ENCODE measurements at regions not wholly inside any gene's neighbourhood (a gene's known extent, or its start where the extent isn't known, plus 50 kb on each side); places are given as distances from the start of the nearest gene placed in this dataset.

GRCh38 chr3:83670416-83670815 lies 1288.4 kb upstream of the CADM2 start:
- Histone ChIP-seq H3K4me3 (ENCODE audit: low read depth, low read length) (no peak overlapping the region), H3K9me3 (ENCODE audit: control insufficient read depth, insufficient read depth, low read length) (no peaks in the 10 kb centered on the region), H3K4me1 (ENCODE audit: control insufficient read depth, insufficient read depth, low read length) (no peaks in the 10 kb centered on the region), H3K27ac (ENCODE audit: low read depth, low read length) (no peak overlapping the region), H3K27me3 (ENCODE audit: control insufficient read depth, insufficient read depth, low read length) (no peaks in the 10 kb centered on the region), H3K36me3 (ENCODE audit: control insufficient read depth, insufficient read depth, low read length) (no peaks in the 10 kb centered on the region)
- no CpG with 5 or more reads among the region's 1 CpG for WGBS (ENCODE audit: insufficient coverage)
- peak in 1 of 6 donors; percentile 58 for DNase-seq (ENCODE audit: low read depth in 4 of 6, low spot score in 6 of 6)

GRCh38 chr3:83683937-83684598 lies 1274.7 kb upstream of the CADM2 start:
- Histone ChIP-seq H3K4me1 (ENCODE audit: control insufficient read depth, insufficient read depth, low read length) (no peaks in the 10 kb centered on the region), H3K36me3 (ENCODE audit: control insufficient read depth, insufficient read depth, low read length) (no peaks in the 10 kb centered on the region), H3K9me3 (ENCODE audit: control insufficient read depth, insufficient read depth, low read length) (peaks cover 5% of the 10 kb centered on the region), H3K27ac (ENCODE audit: low read depth, low read length) (no peak overlapping the region), H3K27me3 (ENCODE audit: control insufficient read depth, insufficient read depth, low read length) (no peaks in the 10 kb centered on the region), H3K4me3 (ENCODE audit: low read depth, low read length) (no peak overlapping the region)
- DNase-seq (ENCODE audit: low read depth in 4 of 6, low spot score in 6 of 6), result no peak
- WGBS (ENCODE audit: insufficient coverage), result 78% methylated on average over 1 of the region's 4 CpGs

DNA sequence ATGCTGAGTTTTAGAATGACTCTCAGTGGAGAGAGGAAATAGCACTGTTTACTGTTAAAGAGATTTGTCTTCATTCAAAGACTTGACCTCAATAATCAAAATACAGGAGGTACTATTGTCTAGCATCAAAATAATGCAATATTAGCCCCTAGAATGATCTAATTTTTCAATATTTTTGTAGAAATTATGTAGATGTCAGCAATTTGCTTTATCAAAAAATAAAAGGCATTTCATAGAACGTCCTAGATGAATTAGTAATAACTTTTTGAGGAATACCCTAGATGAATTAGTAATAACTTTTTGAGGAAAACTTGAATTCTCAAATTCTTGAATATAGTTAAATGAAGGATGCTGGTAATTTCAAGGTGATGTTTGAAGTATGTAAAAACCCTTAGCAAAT lies 1252.1 kb upstream of the CADM2 start:
- no peaks in the 10 kb centered on the region for H3K36me3 ChIP-seq (ENCODE audit: control insufficient read depth, insufficient read depth, low read length)
- no peaks in the 10 kb centered on the region for H3K27me3 ChIP-seq (ENCODE audit: control insufficient read depth, insufficient read depth, low read length)
- no peak for DNase-seq (ENCODE audit: low read depth in 4 of 6, low spot score in 6 of 6)
- H3K4me1 ChIP-seq (ENCODE audit: control insufficient read depth, insufficient read depth, low read length), result no peaks in the 10 kb centered on the region
- no CpG with 5 or more reads among the region's 1 CpG for WGBS (ENCODE audit: insufficient coverage)
- no peak overlapping the region for H3K27ac ChIP-seq (ENCODE audit: low read depth, low read length)
- no peak overlapping the region for H3K4me3 ChIP-seq (ENCODE audit: low read depth, low read length)
- no peaks in the 10 kb centered on the region for H3K9me3 ChIP-seq (ENCODE audit: control insufficient read depth, insufficient read depth, low read length)

DNA sequence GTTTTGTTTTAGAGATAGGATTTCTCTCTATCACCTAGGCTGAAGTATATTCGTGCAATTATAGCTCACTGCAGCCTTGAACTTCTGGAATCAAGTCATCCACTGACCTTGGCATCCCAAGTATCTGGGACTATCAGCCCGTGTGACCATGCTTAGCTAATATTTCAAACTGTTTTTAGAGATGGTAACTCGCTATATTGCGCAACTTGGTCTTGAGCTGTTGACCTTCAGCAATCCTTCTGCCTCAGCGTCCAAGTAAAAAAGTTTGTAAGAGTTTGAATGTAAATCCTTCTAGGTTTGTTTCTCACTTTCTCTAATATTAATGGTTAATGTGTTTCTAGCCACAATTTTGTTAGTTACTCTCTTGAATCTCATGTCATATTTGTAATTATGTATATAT lies 1243.5 kb upstream of the CADM2 start:
- Histone ChIP-seq H3K9me3 (ENCODE audit: control insufficient read depth, insufficient read depth, low read length) (no peaks in the 10 kb centered on the region), H3K27ac (ENCODE audit: low read depth, low read length) (no peak overlapping the region), H3K4me1 (ENCODE audit: control insufficient read depth, insufficient read depth, low read length) (no peaks in the 10 kb centered on the region), H3K4me3 (ENCODE audit: low read depth, low read length) (no peak overlapping the region), H3K27me3 (ENCODE audit: control insufficient read depth, insufficient read depth, low read length) (no peaks in the 10 kb centered on the region), H3K36me3 (ENCODE audit: control insufficient read depth, insufficient read depth, low read length) (no peaks in the 10 kb centered on the region)
- 100% methylated on average over 1 of the region's 5 CpGs for WGBS (ENCODE audit: insufficient coverage)
- no peak for DNase-seq (ENCODE audit: low read depth in 4 of 6, low spot score in 6 of 6)

- no peaks in the 10 kb centered on the region for H3K36me3 ChIP-seq (ENCODE audit: control insufficient read depth, insufficient read depth, low read length)
- no peak for DNase-seq (ENCODE audit: low read depth in 4 of 6, low spot score in 6 of 6)
- H3K4me3 ChIP-seq (ENCODE audit: low read depth, low read length), result no peak overlapping the region
- WGBS (ENCODE audit: insufficient coverage), result no CpG with 5 or more reads among the region's 1 CpG
- no peaks in the 10 kb centered on the region for H3K27me3 ChIP-seq (ENCODE audit: control insufficient read depth, insufficient read depth, low read length)
- H3K4me1 ChIP-seq (ENCODE audit: control insufficient read depth, insufficient read depth, low read length), result no peaks in the 10 kb centered on the region
- no peak overlapping the region for H3K27ac ChIP-seq (ENCODE audit: low read depth, low read length)
- peaks cover 3% of the 10 kb centered on the region for H3K9me3 ChIP-seq (ENCODE audit: control insufficient read depth, insufficient read depth, low read length)
Measured at GRCh38 chr3:83729576-83729975, 1229.2 kb upstream of the CADM2 start.

DNA sequence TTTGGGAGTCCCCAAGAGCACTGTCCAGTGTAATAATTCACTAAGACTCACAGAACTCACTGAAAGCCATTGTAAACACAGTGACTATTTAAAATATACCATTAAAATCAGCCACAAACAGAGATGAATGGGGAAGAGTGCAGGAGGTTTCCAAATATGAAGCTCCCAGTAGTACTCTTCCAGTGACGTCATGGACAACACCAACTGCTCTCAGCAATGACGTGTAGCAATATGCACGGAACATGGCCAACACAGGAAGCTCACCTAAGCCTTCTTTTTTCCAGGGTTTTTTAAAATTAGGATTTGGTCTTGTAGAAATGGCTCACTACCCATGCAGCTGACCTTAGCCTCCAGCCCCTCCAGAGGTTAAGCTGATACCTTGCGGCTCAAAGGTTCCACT lies 1224.1 kb upstream of the CADM2 start:
- Histone ChIP-seq H3K4me3 (ENCODE audit: low read depth, low read length) (no peak overlapping the region), H3K4me1 (ENCODE audit: control insufficient read depth, insufficient read depth, low read length) (no peaks in the 10 kb centered on the region), H3K27ac (ENCODE audit: low read depth, low read length) (no peak overlapping the region), H3K27me3 (ENCODE audit: control insufficient read depth, insufficient read depth, low read length) (no peaks in the 10 kb centered on the region), H3K36me3 (ENCODE audit: control insufficient read depth, insufficient read depth, low read length) (no peaks in the 10 kb centered on the region), H3K9me3 (ENCODE audit: control insufficient read depth, insufficient read depth, low read length) (no peaks in the 10 kb centered on the region)
- no peak for DNase-seq (ENCODE audit: low read depth in 4 of 6, low spot score in 6 of 6)
- WGBS (ENCODE audit: insufficient coverage), result no CpG with 5 or more reads among the region's 4 CpGs

- 89% methylated on average over 4 of the region's 4 CpGs for WGBS (ENCODE audit: insufficient coverage)
- H3K9me3 ChIP-seq (ENCODE audit: control insufficient read depth, insufficient read depth, low read length), result no peaks in the 10 kb centered on the region
- no peak overlapping the region for H3K27ac ChIP-seq (ENCODE audit: low read depth, low read length)
- no peak overlapping the region for H3K4me3 ChIP-seq (ENCODE audit: low read depth, low read length)
- H3K27me3 ChIP-seq (ENCODE audit: control insufficient read depth, insufficient read depth, low read length), result no peaks in the 10 kb centered on the region
- no peaks in the 10 kb centered on the region for H3K36me3 ChIP-seq (ENCODE audit: control insufficient read depth, insufficient read depth, low read length)
- H3K4me1 ChIP-seq (ENCODE audit: control insufficient read depth, insufficient read depth, low read length), result no peaks in the 10 kb centered on the region
- no peak for DNase-seq (ENCODE audit: low read depth in 4 of 6, low spot score in 6 of 6)
Measured at GRCh38 chr3:83738202-83738601, 1220.6 kb upstream of the CADM2 start.

GRCh38 chr3:83740504-83740903 lies 1218.3 kb upstream of the CADM2 start:
- H3K4me1 ChIP-seq (ENCODE audit: control insufficient read depth, insufficient read depth, low read length), result no peaks in the 10 kb centered on the region
- no peaks in the 10 kb centered on the region for H3K9me3 ChIP-seq (ENCODE audit: control insufficient read depth, insufficient read depth, low read length)
- H3K4me3 ChIP-seq (ENCODE audit: low read depth, low read length), result no peak overlapping the region
- H3K27ac ChIP-seq (ENCODE audit: low read depth, low read length), result no peak overlapping the region
- no peaks in the 10 kb centered on the region for H3K27me3 ChIP-seq (ENCODE audit: control insufficient read depth, insufficient read depth, low read length)
- DNase-seq (ENCODE audit: low read depth in 4 of 6, low spot score in 6 of 6), result no peak
- no peaks in the 10 kb centered on the region for H3K36me3 ChIP-seq (ENCODE audit: control insufficient read depth, insufficient read depth, low read length)
- WGBS (ENCODE audit: insufficient coverage), result no CpG with 5 or more reads among the region's 1 CpG

DNA sequence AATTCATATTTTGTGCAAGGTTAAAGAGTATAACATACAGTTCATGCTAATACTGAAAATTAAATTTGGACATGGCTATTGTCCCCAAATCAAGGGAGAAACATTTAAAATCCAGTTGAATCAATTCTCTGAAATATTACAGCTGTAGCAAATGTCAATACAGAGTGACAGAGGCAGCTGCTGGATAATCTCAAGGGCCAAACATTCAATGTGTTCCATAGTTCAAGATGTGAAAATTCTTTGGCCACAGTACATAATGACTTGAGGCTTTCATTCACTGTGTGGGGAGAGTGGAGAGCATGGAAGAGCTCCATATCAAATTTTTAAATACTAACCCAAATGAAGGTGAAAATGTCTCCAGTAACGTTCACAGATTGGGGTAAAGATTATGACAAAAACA lies 1192.8 kb upstream of the CADM2 start:
- no peak overlapping the region for H3K4me3 ChIP-seq (ENCODE audit: low read depth, low read length)

DNA sequence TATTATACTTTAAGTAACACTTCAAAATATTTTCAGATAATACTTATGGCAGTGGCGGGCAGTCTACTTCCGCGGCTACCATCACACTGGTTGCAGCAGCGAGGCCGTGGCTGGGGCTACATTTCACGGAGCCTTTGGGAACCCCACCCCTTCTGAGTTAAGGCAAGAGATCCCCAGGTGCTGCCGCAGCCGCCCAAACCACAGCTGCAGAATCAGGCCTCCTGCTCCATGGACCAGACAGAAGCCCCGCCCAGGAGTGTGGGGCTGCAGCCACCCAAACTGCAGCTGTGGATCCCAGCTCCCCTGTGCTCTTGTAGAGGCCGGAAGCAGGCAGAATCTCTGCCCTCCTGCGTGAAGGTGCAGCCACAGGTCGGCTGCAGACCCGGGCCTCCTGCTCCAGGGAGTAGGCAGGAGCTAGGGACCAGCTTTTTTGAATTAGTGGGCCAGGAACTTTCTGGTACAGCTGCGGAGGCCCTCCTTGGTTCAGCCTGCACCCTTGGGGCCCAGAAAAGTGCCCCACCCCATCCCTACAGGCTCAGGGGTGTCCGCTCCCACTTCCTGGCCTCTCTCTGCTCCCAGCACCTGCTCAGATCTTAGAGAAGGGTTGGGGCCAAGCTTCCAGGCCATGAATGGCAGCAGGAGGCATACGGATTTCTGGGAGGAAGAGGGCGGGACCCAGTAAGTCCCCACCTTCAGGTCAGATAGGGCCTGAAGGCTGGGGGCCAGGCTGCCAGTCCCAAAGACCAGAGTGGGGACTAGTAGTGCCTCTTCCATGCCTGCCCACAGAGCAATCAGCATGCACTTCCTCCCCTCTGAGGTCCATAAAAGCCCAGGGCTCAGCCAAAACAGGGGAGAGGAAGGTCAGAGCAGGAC lies 1188.8 kb upstream of the CADM2 start:
- no peak for DNase-seq (ENCODE audit: low read depth in 4 of 6, low spot score in 6 of 6)
- H3K9me3 ChIP-seq (ENCODE audit: control insufficient read depth, insufficient read depth, low read length), result no peaks in the 10 kb centered on the region
- no peak overlapping the region for H3K27ac ChIP-seq (ENCODE audit: low read depth, low read length)
- 92% methylated on average over 16 of the region's 17 CpGs for WGBS (ENCODE audit: insufficient coverage)
- H3K4me1 ChIP-seq (ENCODE audit: control insufficient read depth, insufficient read depth, low read length), result no peaks in the 10 kb centered on the region
- no peaks in the 10 kb centered on the region for H3K27me3 ChIP-seq (ENCODE audit: control insufficient read depth, insufficient read depth, low read length)
- no peaks in the 10 kb centered on the region for H3K36me3 ChIP-seq (ENCODE audit: control insufficient read depth, insufficient read depth, low read length)
- no peak overlapping the region for H3K4me3 ChIP-seq (ENCODE audit: low read depth, low read length)

More for the DNA sequence above, 1192.8 kb upstream of the CADM2 start:
- Histone ChIP-seq H3K9me3 (ENCODE audit: control insufficient read depth, insufficient read depth, low read length) (no peaks in the 10 kb centered on the region), H3K27me3 (ENCODE audit: control insufficient read depth, insufficient read depth, low read length) (no peaks in the 10 kb centered on the region), H3K36me3 (ENCODE audit: control insufficient read depth, insufficient read depth, low read length) (no peaks in the 10 kb centered on the region), H3K4me1 (ENCODE audit: control insufficient read depth, insufficient read depth, low read length) (no peaks in the 10 kb centered on the region), H3K27ac (ENCODE audit: low read depth, low read length) (no peak overlapping the region)
- DNase-seq (ENCODE audit: low read depth in 4 of 6, low spot score in 6 of 6), result no peak
- no CpG with 5 or more reads among the region's 1 CpG for WGBS (ENCODE audit: insufficient coverage)
